SK-N-SH treated with all-trans-retinoic acid at 6 μM for 48 hours (cell line): ENCODE measurements at regions not wholly inside any gene's neighbourhood (a gene's known extent, or its start where the extent isn't known, plus 50 kb on each side); places are given as distances from the start of the nearest gene placed in this dataset.

ENCODE experiments used
- ARNTL ChIP-seq: fragments of 450-650 bp; formaldehyde crosslinking; IDR thresholded peaks from 2 replicates; pipeline ENCODE4 v1.5.0; 2020; ENCODE audit warnings: low read depth, mild to moderate bottlenecking, moderate library complexity, borderline replicate concordance
- CSDC2 ChIP-seq: fragments of 250-450 bp; sonication (Bioruptor Pico); IDR thresholded peaks from 2 replicates; pipeline ENCODE4 v1.5.0; 2020; ENCODE audit warnings: mild to moderate bottlenecking, moderate library complexity
- SNAI2 ChIP-seq: fragments of 250-450 bp; sonication (Bioruptor Pico); IDR thresholded peaks from 2 replicates; pipeline ENCODE4 v1.5.0; 2020; ENCODE audit warnings: mild to moderate bottlenecking, moderate library complexity

GRCh38 chr1:114320586-114320985 is 166.9 kb upstream of the SYT6 start:
- no peak for TF ChIP-seq CSDC2
- TF ChIP-seq ARNTL (CRISPR knock-in tag) = no peak
- TF ChIP-seq SNAI2 (CRISPR knock-in tag) = no peak
